HG02588 (cell line): ENCODE measurements at regions not wholly inside any gene's neighbourhood (a gene's known extent, or its start where the extent isn't known, plus 50 kb on each side); places are given as distances from the start of the nearest gene placed in this dataset.
"Not testable (repeated sequence)": the region's sequence is repeated elsewhere in the genome, so short reads cannot be mapped to it uniquely, and the experiment has no call there.

ENCODE experiments used
- ATAC-seq: cut with Tn5 transposase; IDR thresholded peaks from one replicate; pipeline ENCODE4 v1.9.1; 2021; ENCODE audit warnings: mild to moderate bottlenecking, moderate library complexity; ENCODE audit not compliant: unreplicated experiment

DNA sequence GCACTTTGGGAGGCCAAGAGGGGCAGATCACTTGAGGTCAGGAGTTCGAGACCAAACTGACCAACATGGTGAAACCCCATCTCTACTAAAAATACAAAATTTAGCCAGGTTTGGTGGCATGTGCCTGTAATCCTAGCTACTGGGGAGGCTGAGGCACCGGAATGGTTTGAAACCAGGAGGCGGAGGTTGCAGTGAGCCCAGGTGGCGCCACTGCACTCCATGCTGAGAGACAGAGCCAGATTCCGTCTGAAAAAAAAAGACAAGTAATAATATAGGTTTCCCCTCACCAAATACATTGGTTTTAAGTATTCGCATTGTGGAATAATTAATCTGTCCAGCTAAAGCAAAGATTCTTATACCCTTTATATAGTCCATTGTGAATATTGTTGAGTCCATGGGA lies 1544.6 kb downstream of the OLFM4 start:
- no peak for ATAC-seq

DNA sequence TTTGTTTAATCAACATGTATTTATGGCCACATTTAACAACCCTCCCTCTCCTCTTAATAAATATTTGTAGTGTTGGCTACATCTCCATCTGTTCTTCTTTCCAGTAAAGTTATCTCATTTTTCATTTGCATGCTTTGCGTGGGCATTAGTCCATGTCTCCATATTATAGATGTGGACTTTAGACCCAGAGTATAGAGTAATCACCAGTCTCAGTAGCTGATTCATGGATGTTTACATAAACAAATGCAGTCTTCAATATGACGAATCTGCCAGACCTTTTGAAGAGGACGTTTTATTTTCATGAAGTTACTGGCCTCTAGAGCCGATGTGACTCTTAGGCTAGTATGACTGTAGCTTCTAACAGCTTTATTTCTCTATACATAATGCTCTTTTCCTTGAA lies 1546.2 kb downstream of the OLFM4 start:
- ATAC-seq = no peak

DNA sequence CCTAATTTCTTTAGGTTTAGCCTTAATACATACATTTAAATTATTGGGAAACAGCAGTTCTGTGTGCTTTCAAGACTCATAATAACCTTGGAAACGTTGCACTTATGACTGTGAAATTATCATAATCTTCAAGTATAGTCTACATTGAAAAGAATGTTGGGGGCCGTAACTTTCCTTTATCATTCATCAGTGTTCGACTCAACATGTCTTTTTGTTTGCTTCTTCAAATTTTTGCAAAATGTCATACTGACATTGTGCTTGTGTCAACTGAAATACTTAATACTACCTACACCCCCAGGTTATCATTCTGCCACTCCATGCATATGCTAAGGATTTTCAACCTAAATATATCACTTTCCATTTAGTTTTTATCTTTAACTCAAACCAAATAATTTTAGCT lies 1562.9 kb downstream of the OLFM4 start:
- no peak for ATAC-seq

DNA sequence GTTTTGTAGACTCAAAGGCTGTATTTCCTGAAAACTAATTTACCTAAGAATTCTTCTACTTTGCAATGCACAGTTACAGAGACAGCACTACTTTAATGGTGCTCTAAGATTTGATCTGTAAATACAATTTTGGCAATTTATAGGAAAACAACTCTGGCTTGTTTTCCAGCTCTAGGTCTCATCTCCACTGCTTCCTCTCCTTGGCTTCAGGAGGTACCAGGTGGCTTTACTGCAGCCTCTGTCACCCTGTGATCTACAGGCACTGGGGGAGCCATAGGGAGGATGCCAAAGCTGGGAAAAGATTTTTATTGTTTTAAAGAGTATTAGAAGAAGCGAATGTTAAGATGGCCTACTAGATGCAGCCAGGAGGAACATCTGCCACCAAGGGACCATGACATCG lies 1563.6 kb downstream of the OLFM4 start:
- no peak for ATAC-seq

DNA sequence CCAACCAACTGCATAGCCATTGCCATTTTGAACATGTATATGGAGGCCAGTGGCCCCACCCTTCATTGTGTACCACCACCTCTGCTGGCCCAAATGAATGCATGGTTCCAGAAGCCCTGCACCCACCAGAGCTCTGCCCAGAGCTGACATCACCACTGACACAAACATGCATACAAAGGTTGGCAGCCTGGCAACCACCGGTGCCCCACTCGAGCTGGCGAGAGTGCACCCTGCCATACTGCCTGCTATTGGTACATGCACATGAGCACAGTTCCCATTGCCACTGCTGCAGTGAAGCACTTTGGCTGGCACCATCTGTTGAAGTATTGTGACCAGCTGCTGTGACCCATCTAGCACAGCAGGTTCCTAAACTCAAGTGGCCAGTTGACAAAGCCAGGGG lies 1564.9 kb downstream of the OLFM4 start:
- ATAC-seq = no peak

DNA sequence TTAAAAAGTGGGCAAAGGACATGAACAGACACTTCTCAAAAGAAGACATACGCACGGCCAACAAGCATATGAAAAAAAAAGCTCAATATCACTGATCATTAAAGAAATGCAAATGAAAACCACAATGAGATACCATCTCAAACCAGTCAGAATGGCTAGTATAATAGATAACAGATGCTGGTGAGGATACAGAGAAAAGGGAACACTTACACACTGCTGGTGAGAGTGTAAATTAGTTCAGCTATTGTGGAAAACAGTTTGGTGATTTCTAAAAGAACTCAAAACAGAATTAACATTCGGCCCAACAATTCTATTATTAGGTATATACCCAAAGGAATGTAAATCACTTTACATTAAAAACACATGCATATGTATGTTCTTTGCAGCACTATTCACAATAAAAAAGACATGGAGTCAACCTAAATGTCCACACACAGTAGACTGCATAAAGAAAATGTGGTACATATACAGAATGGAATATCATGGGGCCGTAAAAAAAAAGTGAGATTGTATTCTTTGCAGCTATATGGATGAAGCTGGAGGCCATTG lies 1569.0 kb downstream of the OLFM4 start:
- no peak for ATAC-seq

DNA sequence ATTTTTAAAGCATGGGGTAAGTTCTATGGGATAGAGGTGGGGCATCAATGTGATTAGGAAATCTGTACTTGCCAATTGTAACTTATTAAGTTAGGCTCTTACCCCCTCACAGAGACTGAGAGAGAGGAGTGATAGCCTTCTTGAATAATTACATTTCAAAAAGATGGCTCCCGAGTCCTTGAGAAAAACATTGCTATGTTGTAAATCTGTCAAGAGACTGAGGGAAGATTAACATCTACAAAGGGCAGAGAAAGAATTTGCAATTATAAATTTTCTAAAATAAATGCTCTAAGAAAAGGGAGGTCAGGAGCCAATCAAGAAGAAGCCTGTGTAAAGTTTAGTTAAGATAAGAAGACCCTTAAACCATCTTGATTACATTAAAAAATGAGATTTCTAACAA lies 1570.8 kb downstream of the OLFM4 start:
- ATAC-seq = no peak

DNA sequence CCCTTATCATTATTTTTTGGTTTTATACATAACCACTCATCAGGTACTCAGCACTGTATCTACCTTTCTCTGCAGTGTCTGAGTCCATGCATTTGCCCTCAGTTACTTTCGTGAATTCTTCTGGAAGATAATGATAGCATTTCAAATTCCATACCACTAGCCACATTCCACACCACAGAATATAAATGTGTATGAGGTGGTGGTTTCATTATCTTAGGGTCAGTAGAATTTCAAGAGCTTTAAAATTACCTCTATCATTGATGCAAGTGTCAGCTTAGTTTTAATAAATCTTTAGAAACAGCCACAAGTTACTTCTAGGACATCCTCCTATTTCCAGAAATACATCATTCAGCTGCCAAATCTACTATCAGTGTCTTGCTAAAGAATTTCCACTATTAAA lies 1578.3 kb downstream of the OLFM4 start:
- no peak for ATAC-seq

DNA sequence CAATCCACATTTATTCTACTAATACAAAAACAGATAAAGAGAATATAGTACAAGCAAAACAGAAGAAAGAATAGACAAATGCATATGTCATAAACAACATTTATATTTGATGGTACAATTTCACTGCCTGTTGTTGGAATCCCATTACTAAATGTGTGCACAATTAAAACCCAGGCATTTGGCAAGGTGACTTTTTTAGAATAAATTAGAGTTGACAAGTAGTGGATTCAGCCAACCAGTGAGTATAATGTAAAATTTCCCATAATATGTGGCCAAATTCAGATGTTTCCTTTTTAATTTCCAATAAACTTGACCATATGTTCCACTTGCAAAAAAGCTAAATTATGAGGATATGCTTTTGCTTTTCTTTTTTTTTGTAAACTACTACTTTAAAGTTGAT lies 1578.8 kb downstream of the OLFM4 start:
- ATAC-seq = no peak

DNA sequence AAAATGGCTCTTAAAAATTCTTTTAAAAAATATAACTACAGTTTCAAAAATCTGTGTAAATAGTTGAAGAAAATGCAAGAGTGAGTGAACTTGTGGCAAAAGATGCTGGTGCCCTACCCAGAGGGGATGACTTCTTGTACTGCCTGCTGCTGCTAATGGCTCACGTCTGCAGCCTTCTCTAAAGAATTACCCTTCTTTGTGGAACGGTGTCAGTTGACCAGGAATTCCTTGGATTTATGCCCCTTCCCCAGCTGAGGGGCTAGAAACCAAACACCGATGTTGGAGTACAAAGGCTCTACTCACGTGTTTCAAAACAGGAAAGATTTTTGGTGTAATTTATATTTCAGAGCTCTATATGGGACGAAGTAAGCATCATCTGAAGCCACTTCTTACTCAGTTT lies 1582.8 kb downstream of the OLFM4 start:
- no peak for ATAC-seq

DNA sequence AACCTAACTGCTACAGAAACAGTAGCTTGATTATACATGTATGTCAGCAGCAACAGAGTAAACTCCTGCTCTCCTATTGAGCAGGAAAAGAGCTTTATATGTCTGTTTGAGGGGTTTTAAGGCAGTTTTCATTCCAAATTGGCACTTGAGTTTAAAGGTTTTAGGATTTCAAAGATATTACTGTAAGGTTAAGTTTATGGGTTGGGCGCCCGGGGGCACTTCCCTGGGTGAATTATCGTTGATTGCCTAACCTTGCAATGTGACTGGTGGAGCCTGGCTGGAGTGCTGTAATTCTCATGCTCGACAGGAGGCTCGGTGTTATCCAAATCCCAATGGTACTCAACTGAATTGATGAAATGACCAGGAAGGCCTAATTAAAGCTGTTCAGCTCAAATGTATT lies 1586.1 kb downstream of the OLFM4 start:
- ATAC-seq = no peak

DNA sequence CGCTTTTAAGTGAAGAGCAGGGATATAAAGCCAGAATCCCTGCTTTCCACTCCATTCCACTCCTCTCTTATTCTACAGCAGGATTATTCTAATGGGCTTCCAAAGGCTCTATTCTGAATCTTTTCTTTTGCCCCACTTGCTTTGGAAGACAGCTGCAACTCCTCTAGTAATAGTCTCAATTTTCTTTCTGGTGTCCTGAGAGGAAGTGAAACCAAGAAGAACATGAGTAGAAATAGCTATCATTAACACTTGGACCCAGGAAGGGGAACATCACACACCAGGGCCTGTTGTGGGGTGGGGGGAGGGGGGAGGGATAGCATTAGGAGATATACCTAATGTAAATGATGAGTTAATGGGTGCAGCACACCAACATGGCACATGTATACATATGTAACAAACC lies 1597.9 kb downstream of the OLFM4 start:
- not testable (repeated sequence) for ATAC-seq

DNA sequence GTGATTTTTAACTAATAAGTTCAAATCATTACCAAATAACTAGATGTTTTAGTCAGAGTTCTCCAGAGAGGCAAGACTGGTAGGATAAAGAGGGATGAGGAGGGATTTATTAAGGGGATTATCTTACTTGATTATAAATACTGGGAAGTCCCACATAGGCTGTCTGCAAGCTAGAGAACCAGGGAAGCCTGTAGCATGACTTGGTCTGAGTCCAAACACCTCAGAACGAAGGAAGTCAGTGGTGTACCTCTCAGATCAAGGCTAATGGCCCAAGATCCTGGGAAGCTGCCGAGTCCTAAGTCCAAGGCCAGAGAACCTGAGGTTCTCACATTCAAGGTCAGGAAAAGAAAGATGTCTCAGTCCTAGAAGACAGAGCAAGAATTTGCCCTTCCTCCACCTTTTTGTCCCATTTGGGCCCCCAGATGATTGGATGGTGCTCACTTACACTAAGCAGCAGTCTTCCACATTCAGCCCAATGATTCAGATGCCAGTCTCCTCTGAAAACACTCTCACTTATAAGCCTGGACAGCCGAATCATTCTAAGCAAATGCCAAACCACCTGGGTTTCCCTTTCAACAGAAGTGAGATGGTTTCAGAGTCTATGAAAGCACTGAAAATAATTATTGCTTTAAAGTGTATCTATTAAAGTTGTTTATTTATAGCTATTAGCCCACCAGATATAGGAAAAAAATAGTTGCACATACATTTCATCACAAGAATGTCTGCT lies 1599.2 kb downstream of the OLFM4 start:
- ATAC-seq = no peak

DNA sequence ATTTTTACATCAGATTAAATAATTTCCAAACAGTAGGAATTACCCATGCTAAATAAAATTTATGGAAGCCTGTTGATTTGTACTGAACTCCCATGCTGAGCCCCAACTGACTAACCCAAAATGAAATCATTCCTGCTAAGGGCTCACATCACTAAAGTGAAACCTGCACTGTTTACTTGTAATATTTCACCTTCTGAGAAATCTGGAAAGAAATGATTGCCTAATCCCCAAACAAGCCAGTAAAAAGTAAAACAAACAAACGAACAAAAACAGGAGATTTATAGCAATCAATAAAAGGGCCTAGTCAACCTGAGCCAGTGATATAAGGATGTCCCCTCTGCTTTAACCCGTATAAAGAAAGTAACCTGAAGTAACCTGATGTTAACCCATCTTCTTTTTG lies 1599.8 kb downstream of the OLFM4 start:
- no peak for ATAC-seq

DNA sequence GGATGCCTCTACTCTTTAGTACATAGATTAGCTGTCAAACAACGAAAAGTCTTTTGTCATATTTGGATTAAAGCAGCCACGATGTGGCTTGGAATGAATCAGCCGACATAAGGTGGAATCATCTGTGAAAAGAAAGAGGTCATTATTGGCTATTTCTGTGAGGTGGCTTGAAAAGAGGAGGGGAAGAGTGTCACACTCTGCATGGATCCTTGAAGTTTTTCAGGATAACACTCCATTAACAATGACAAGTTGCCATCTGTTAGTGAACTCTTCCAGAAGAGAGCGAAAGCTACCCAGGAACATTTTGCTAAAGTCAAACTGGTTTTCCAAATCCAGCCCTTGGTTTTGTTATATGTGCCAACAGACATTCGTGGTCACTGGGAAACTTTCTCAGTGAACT lies 1604.8 kb downstream of the OLFM4 start:
- ATAC-seq = no peak

DNA sequence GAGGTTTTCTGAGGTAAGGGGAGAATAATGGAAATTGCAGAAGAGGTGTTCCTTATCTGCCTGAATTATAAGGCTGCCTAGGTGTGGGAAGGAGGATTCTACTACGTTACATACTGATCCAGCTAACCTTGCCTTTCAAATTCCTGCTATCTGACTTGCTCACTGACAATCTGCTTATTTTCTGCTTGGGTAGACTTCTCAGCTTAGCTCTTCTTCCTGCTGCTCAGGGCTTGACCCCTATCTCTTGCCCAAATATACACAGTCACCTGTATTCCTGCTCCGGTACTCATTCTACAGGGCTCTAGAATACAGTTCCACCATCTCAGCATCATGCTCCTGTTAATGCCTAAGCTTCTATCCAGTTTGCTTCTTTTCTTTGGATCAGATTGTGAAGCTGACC lies 1607.6 kb downstream of the OLFM4 start:
- ATAC-seq = no peak

DNA sequence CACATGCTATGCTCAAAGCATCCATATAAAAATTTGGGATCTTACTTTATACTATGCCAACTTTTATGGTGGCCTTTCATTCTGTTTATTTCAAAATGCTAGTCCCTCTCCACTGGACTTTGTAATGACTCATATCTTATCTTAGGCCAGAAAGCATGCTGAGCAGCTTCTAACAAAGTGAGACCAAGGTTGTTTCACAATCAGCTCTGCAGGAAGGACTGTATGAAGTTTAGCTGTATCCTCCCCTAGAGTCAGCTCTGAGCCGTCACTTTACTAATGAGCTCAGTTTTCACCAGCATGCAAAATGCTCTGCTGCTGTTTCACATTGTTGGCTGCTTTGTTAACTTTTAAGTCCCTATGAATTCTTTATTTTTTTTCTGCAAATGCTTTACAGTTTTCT lies 1608.8 kb downstream of the OLFM4 start:
- ATAC-seq = no peak

DNA sequence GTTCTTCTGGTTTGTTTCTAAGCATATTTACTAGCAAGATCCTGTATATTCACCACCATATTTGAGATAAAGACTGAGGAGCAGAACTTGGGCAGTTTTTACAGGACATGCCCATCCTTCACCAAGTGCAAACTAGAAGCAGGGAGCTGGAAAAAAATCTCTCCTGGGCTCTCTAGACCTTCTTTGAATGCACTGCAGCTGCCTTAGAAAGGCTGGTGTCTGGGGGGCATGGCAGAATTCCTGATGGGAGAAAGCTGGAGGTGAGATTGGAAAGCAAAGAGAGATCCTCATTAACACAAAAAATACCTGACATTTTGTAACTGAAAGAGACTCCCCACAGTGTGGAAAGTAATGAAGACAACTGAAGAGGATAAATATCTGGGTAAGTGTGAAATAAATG lies 1612.1 kb downstream of the OLFM4 start:
- ATAC-seq = no peak

DNA sequence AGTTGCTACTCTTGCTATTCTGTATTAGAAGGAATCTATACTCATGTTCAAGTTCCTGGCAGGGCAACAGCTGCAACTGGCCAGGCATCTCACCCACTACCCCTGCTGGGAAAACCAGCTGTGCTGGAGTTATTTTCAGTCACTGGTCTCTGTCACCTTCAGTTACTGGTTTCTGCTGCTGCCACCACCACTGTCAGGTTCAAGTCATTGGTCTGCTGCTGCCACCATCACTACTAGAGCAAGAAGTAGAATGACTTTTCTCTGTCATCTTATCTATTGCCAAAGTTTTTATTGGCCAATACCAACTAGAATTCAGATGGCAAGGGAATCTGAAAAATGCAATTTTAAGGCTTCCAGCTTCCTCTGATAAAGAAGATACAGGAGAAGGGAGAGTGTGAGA lies 1615.2 kb downstream of the OLFM4 start:
- ATAC-seq = no peak

DNA sequence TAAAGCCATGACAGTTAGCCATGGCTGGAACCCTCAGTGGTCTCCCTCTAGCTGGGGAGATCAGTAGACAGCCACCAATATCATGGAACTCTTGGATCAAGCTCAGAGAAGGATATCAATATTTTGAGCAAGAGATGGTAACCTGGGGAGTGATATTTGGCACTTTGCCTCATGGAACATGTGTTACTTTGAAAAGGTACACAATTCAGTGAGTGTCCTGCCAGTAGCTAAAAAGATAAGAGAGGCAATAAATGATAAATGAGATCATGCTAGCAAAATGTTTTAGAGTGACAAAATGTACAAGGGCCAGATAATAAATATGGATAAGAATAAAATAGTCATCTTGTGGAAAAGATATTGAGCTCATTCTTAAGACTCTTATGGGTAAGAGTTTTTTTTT lies 1618.7 kb downstream of the OLFM4 start:
- ATAC-seq = no peak

DNA sequence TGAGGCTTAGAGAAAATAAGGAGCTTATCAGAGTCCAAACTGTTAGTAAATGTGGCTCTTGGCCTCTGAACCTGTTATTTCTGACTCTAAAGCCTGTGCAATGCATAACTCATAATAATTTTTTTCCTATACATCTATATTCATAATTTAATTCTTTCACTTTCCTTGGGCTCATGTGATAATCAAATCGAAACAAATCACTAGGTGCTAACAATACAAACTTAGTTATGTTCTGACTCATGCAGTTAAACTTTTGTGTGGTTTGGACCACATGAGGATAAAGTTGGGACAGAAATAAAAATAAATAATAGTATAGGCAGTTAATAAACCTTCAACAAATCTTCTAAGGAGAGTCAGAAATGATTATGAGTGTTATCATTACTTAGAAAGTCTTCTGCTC lies 1629.0 kb downstream of the OLFM4 start:
- ATAC-seq = no peak

DNA sequence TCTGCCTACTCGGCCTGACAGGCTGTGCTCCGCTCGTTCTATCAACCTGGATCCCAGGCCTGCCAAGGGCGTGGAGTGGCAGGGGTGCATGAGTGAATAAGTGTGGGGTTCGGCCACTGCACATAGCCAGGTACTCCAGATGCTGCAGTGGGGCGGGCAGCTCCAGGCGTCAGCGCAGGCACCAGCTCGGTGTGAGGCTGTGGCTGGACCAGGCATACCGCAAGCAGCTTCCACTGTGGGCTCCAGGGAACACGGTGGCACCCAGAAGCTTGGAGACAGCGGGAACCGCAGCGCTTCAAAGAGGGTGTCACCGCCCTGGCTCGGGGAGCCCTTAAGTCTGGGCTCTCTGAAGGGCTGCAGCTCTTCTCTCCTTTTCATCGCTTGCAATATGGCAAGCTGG lies 1630.2 kb downstream of the OLFM4 start:
- no peak for ATAC-seq

DNA sequence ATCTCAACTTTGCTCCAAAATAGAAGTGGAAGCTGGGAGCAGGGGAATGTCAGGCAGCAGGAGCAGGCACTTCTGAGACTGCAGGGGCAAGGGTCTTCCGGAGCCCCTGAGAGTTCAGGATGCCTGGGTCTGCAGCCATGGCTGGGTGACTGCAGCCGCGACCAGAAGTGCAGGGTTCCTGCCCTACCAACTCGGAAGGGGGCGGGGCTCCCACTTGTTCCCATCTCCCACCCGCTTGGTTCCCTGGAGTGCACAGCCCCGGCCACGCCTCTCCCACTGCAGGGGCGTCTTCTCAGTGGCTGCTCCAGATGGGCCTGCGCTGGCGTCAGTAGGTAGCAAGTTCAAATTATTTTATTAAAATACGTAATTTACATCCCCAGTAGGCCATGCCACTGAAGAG lies 1631.7 kb downstream of the OLFM4 start:
- ATAC-seq = no peak
